ENCODE measurements at regions not wholly inside any gene's neighbourhood (a gene's known extent, or its start where the extent isn't known, plus 50 kb on each side); places are given as distances from the start of the nearest gene placed in this dataset.
"Not testable (repeated sequence)": the region's sequence is repeated elsewhere in the genome, so short reads cannot be mapped to it uniquely, and the experiment has no call there.

DNA sequence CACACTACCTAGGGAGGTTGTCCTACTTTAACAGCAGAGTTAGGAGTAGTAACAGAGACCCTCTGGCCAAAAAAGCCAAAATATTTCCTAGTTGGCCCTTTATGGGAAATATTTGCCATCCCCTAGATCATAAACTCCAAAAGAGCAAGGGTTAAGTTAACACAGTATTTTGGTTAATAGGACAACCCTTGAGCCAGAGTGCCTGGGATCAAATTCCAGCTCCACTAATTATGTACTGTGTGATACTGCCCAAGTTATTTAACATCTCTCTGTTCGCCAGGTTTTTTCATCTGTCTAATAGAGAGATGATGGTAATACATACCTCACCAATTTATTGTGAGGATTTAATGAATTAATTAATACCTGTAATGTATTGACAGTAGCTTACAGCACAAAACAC is 767.4 kb downstream of the KCNJ2 start:
- Histone ChIP-seq H3K9me3 (ENCODE audit: insufficient read depth, low read depth, low read length) (no peaks in the 10 kb centered on the region), H3K27me3 (ENCODE audit: insufficient read depth, low read length) (no peaks in the 10 kb centered on the region), H3K4me1 (ENCODE audit: insufficient read depth, low read length) (0 out of 2 replicates have a peak, but pooled peaks cover 5% of the 10 kb centered on the region), H3K36me3 (ENCODE audit: insufficient read depth, low read depth, low read length) (no peaks in the 10 kb centered on the region), H3K4me3 (ENCODE audit: low read length) (no peak overlapping the region), H3K27ac (ENCODE audit: low read length) (no peak overlapping the region), H3K9ac (ENCODE audit: low read depth, low read length) (no peak overlapping the region)

GRCh38 chr17:70938336-70938735 is 769.0 kb downstream of the KCNJ2 start:
- Histone ChIP-seq H3K9ac (ENCODE audit: low read depth, low read length) (no peak overlapping the region), H3K9me3 (ENCODE audit: insufficient read depth, low read depth, low read length) (no peaks in the 10 kb centered on the region), H3K27ac (ENCODE audit: low read length) (no peak overlapping the region), H3K36me3 (ENCODE audit: insufficient read depth, low read depth, low read length) (no peaks in the 10 kb centered on the region), H3K4me1 (ENCODE audit: insufficient read depth, low read length) (0 out of 2 replicates have a peak, but pooled peaks cover 5% of the 10 kb centered on the region), H3K27me3 (ENCODE audit: insufficient read depth, low read length) (no peaks in the 10 kb centered on the region), H3K4me3 (ENCODE audit: low read length) (no peak overlapping the region)

- Histone ChIP-seq H3K4me3 (ENCODE audit: low read length) (no peak overlapping the region), H3K9me3 (ENCODE audit: insufficient read depth, low read depth, low read length) (no peaks in the 10 kb centered on the region; the same call in 1 of the 2 replicates), H3K9ac (ENCODE audit: low read depth, low read length) (no peak overlapping the region), H3K4me1 (ENCODE audit: insufficient read depth, low read length) (peaks cover 9% of the 10 kb centered on the region; the same call in 1 of the 2 replicates), H3K27me3 (ENCODE audit: insufficient read depth, low read length) (no peaks in the 10 kb centered on the region), H3K36me3 (ENCODE audit: insufficient read depth, low read depth, low read length) (no peaks in the 10 kb centered on the region), H3K27ac (ENCODE audit: low read length) (no peak overlapping the region)
Measured at GRCh38 chr17:70945386-70945785, 776.1 kb downstream of the KCNJ2 start.

GRCh38 chr17:70947215-70947614 is 777.9 kb downstream of the KCNJ2 start:
- Histone ChIP-seq H3K4me1 (ENCODE audit: insufficient read depth, low read length) (peaks cover 4% of the 10 kb centered on the region; the same call in 1 of the 2 replicates), H3K27ac (ENCODE audit: low read length) (no peak overlapping the region), H3K27me3 (ENCODE audit: insufficient read depth, low read length) (no peaks in the 10 kb centered on the region), H3K9me3 (ENCODE audit: insufficient read depth, low read depth, low read length) (no peaks in the 10 kb centered on the region; the same call in 1 of the 2 replicates), H3K4me3 (ENCODE audit: low read length) (no peak overlapping the region), H3K9ac (ENCODE audit: low read depth, low read length) (no peak overlapping the region), H3K36me3 (ENCODE audit: insufficient read depth, low read depth, low read length) (no peaks in the 10 kb centered on the region)

DNA sequence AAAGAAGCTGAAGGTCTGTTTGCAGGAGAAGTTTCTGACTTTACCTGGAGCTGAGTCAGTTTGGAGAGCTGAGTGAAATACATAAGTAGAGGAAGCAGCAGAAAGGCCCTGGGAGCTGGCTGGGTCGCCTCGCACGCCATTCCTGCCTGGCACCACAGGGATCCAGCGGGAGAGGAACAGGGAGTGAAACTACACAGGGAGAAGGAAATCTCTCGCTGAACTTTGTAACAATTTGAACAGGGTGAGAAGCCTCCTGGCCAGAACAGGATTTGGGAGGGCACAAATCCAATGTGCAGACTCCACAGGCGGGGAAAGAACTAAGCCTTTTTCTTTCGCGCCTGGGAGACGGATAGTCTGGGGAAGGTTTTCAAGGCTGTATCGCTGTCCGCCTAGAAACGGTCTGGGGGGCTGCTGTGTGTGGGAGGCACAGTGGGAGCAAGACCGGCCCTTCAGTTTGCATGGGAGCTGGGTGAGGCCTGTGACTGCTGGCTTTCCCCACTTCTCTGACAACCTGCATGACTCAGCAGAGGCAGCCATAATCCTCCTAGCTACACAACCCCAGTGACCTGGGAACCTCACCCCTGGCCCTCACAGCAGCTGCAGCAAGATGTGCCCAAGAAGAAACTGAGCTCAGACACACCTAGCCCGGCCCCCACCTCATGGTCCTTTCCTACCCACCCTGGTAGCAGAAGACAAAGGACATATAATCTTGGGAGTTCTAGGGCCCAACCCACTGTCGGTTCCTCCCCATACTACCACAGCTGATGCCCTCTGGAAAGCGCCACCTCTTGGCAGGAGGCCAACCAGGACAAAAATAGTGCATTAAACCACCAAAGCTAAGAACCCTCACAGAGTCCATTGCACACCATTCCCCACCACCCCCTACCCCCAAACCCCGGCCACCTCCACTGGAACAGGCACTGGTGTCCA is 778.6 kb downstream of the KCNJ2 start:
- Histone ChIP-seq H3K4me3 (ENCODE audit: low read length) (no peak overlapping the region), H3K27ac (ENCODE audit: low read length) (no peak overlapping the region), H3K4me1 (ENCODE audit: insufficient read depth, low read length) (peaks cover 4% of the 10 kb centered on the region; the same call in 1 of the 2 replicates), H3K9me3 (ENCODE audit: insufficient read depth, low read depth, low read length) (no peaks in the 10 kb centered on the region; the same call in 1 of the 2 replicates), H3K9ac (ENCODE audit: low read depth, low read length) (no peak overlapping the region), H3K27me3 (ENCODE audit: insufficient read depth, low read length) (no peaks in the 10 kb centered on the region), H3K36me3 (ENCODE audit: insufficient read depth, low read depth, low read length) (no peaks in the 10 kb centered on the region)

DNA sequence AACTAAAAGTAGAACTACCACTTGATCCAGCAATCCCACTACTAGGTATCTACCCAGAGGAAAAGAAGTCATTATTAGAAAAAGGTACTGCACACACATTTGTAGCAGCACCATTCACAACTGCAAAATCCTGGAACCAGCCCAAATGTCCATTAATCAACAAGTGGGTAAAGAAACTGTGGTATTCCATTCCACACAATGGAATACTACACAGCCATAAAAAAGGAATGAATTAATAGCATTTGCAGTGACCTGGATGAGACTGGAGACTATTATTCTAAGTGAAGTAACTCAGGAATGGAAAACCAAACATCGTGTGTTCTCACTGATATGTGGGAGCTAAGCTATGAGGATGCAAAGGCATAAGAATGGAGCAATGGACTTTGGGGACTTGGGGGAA is 783.8 kb downstream of the KCNJ2 start:
- not testable (repeated sequence) for H3K4me1 ChIP-seq (ENCODE audit: insufficient read depth, low read length); H3K36me3 ChIP-seq (ENCODE audit: insufficient read depth, low read depth, low read length); H3K4me3 ChIP-seq (ENCODE audit: low read length); H3K9me3 ChIP-seq (ENCODE audit: insufficient read depth, low read depth, low read length); H3K27me3 ChIP-seq (ENCODE audit: insufficient read depth, low read length); H3K27ac ChIP-seq (ENCODE audit: low read length); H3K9ac ChIP-seq (ENCODE audit: low read depth, low read length)

GRCh38 chr17:70955441-70955840 is 786.1 kb downstream of the KCNJ2 start:
- H3K9ac ChIP-seq (ENCODE audit: low read depth, low read length) = no peak overlapping the region
- H3K9me3 ChIP-seq (ENCODE audit: insufficient read depth, low read depth, low read length) = no peaks in the 10 kb centered on the region
- H3K36me3 ChIP-seq (ENCODE audit: insufficient read depth, low read depth, low read length) = no peaks in the 10 kb centered on the region
- H3K4me1 ChIP-seq (ENCODE audit: insufficient read depth, low read length) = no peaks in the 10 kb centered on the region
- no peak overlapping the region for H3K27ac ChIP-seq (ENCODE audit: low read length)
- no peak overlapping the region for H3K4me3 ChIP-seq (ENCODE audit: low read length)
- H3K27me3 ChIP-seq (ENCODE audit: insufficient read depth, low read length) = no peaks in the 10 kb centered on the region

DNA sequence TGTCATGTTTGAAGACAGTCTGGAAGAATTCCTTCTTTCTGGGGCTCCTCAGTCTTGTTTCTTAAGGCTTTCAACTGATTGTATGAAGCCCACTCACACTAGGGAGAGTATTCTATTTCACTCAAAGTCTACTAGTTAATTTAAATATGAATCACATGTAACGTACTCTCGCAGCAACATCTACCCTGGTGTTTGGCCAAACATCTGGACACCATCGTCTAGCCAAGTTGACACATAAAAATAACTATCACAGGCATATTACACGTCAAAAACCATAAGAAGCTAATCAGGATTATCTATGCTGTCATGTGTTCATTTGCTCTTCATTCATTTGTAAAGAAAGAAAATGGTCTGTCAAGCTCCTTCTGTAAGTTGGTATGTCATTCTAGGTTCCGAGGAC is 787.4 kb downstream of the KCNJ2 start:
- H3K36me3 ChIP-seq (ENCODE audit: insufficient read depth, low read depth, low read length) = no peaks in the 10 kb centered on the region
- no peaks in the 10 kb centered on the region for H3K27me3 ChIP-seq (ENCODE audit: insufficient read depth, low read length)
- H3K9me3 ChIP-seq (ENCODE audit: insufficient read depth, low read depth, low read length) = no peaks in the 10 kb centered on the region
- H3K27ac ChIP-seq (ENCODE audit: low read length) = no peak overlapping the region
- H3K4me3 ChIP-seq (ENCODE audit: low read length) = no peak overlapping the region
- no peaks in the 10 kb centered on the region for H3K4me1 ChIP-seq (ENCODE audit: insufficient read depth, low read length)
- H3K9ac ChIP-seq (ENCODE audit: low read depth, low read length) = no peak overlapping the region

DNA sequence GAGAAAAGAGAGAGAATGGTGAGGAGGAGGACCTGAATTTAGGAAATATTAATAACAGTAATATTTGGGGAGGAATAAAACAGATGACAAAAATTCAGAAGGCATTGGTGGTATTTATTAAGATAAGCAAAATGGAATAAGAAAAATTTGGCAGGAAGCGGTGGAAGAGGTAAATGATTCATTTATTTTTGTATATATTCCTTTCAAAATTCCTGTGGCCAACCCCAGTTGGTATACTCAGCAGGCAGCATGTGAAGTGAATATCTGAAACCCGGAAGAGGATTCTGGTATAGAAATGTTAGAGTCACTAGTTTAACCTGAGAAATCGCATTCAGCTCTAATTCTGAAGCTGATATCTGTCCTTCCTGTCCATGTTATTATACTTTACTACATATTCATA is 792.0 kb downstream of the KCNJ2 start:
- no peak overlapping the region for H3K9ac ChIP-seq (ENCODE audit: low read depth, low read length)
- H3K36me3 ChIP-seq (ENCODE audit: insufficient read depth, low read depth, low read length) = no peaks in the 10 kb centered on the region
- H3K4me1 ChIP-seq (ENCODE audit: insufficient read depth, low read length) = no peaks in the 10 kb centered on the region
- no peak overlapping the region for H3K4me3 ChIP-seq (ENCODE audit: low read length)
- no peaks in the 10 kb centered on the region for H3K27me3 ChIP-seq (ENCODE audit: insufficient read depth, low read length)
- peaks cover 4% of the 10 kb centered on the region; the same call in 1 of the 2 replicates for H3K9me3 ChIP-seq (ENCODE audit: insufficient read depth, low read depth, low read length)
- H3K27ac ChIP-seq (ENCODE audit: low read length) = no peak overlapping the region

GRCh38 chr17:70968302-70968701 is 799.0 kb downstream of the KCNJ2 start:
- H3K27ac ChIP-seq (ENCODE audit: low read length) = no peak overlapping the region

GRCh38 chr17:70969521-70970034 is 800.2 kb downstream of the KCNJ2 start:
- H3K9ac ChIP-seq (ENCODE audit: low read depth, low read length) = no peak overlapping the region
- H3K36me3 ChIP-seq (ENCODE audit: insufficient read depth, low read depth, low read length) = no peaks in the 10 kb centered on the region
- no peak overlapping the region for H3K4me3 ChIP-seq (ENCODE audit: low read length)
- no peaks in the 10 kb centered on the region for H3K4me1 ChIP-seq (ENCODE audit: insufficient read depth, low read length)
- H3K27me3 ChIP-seq (ENCODE audit: insufficient read depth, low read length) = no peaks in the 10 kb centered on the region
- peaks cover 10% of the 10 kb centered on the region; the same call in 1 of the 2 replicates for H3K9me3 ChIP-seq (ENCODE audit: insufficient read depth, low read depth, low read length)
- H3K27ac ChIP-seq (ENCODE audit: low read length) = no peak overlapping the region

More at GRCh38 chr17:70968302-70968701, 799.0 kb downstream of the KCNJ2 start:
- Histone ChIP-seq H3K36me3 (ENCODE audit: insufficient read depth, low read depth, low read length) (no peaks in the 10 kb centered on the region), H3K4me1 (ENCODE audit: insufficient read depth, low read length) (no peaks in the 10 kb centered on the region), H3K9me3 (ENCODE audit: insufficient read depth, low read depth, low read length) (peaks cover 10% of the 10 kb centered on the region; the same call in 1 of the 2 replicates), H3K4me3 (ENCODE audit: low read length) (no peak overlapping the region), H3K9ac (ENCODE audit: low read depth, low read length) (no peak overlapping the region), H3K27me3 (ENCODE audit: insufficient read depth, low read length) (no peaks in the 10 kb centered on the region)

DNA sequence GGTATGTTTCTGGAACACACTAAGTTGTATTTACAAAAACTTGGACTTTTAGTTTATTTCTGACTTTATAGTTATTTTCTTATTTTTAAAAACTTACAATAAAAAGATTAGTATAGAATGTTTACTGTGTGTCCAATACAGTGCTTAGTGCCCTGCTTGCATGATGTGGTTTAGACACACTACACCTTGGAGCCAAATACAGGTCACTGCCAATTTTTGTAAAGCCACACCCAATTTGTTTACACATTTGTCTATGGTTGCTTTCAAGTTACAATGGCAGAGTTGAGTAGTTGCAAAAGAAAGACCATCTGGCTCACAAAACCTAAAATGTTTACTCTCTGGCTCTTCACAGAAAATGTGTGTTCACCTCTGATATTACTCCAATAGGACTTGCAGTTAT is 807.1 kb downstream of the KCNJ2 start:
- Histone ChIP-seq H3K27ac (ENCODE audit: low read length) (no peak overlapping the region), H3K4me1 (ENCODE audit: insufficient read depth, low read length) (no peaks in the 10 kb centered on the region), H3K9ac (ENCODE audit: low read depth, low read length) (no peak overlapping the region), H3K27me3 (ENCODE audit: insufficient read depth, low read length) (no peaks in the 10 kb centered on the region), H3K4me3 (ENCODE audit: low read length) (no peak overlapping the region), H3K9me3 (ENCODE audit: insufficient read depth, low read depth, low read length) (no peaks in the 10 kb centered on the region; the same call in 1 of the 2 replicates), H3K36me3 (ENCODE audit: insufficient read depth, low read depth, low read length) (no peaks in the 10 kb centered on the region)

Measured in iPS-20b (cell line).